NCI-H1092 (cell line): ENCODE measurements at regions not wholly inside any gene's neighbourhood (a gene's known extent, or its start where the extent isn't known, plus 50 kb on each side); places are given as distances from the start of the nearest gene placed in this dataset.

Source experiments
- DNase-seq: peaks from one replicate; lab custom pipeline; 2025; lab: John Stamatoyannopoulos, UW

- peak; percentile 84 for DNase-seq
These were observed 70.4 kb upstream of the BLCAP start for GRCh38 chr20:37598100-37598543.

- peak; percentile 33 for DNase-seq
These were observed 69.3 kb upstream of the BLCAP start for GRCh38 chr20:37596890-37597536.

DNA sequence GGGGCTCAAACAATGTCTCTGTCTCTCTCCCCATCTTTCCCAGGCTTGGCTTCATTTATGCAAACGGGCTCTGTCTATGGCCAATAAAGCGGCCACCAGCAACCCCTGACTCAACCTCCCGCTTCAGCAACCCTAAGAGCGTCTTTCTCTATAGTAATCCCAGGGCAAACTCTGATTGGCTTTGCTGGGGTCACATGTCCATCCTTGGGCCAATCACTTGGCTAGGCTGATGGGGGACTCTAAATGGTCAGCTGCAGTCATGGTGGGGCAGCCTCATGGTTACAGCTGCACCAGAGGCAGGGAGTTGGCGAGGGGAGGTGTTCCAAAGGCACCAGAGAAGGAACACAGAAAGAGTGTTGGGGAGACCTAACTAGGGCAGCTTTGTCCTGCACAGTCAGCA is 68.5 kb upstream of the BLCAP start:
- DNase-seq: no peak

DNA sequence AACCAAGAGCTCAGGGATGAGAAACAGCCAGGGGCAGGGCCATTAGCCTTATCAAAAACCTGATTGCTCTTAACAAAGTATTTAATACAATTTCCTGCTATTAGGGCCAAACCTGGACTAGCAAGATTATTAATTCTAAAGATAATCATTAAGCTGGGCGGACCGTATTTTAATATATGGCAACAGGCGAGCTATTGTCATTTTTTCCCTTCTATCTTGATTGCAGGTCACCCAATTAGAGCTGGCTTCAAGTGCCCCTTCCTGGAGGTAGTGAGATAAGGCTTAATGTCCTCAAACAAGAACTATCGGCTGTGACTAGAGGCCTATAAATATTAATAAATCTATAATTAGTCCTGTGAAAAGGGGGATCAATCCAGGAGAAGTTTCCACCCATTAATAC is 66.0 kb upstream of the BLCAP start:
- DNase-seq: no peak

- no peak for DNase-seq
These were observed 63.3 kb upstream of the BLCAP start for GRCh38 chr20:37590938-37591490.

GRCh38 chr20:37586078-37586477 is 58.4 kb upstream of the BLCAP start:
- DNase-seq: no peak

GRCh38 chr20:37584238-37584807 is 56.6 kb upstream of the BLCAP start:
- DNase-seq: no peak

GRCh38 chr20:37581246-37581645 is 53.6 kb upstream of the BLCAP start:
- no peak for DNase-seq

GRCh38 chr20:37580069-37580468 is 52.4 kb upstream of the BLCAP start:
- no peak for DNase-seq

DNA sequence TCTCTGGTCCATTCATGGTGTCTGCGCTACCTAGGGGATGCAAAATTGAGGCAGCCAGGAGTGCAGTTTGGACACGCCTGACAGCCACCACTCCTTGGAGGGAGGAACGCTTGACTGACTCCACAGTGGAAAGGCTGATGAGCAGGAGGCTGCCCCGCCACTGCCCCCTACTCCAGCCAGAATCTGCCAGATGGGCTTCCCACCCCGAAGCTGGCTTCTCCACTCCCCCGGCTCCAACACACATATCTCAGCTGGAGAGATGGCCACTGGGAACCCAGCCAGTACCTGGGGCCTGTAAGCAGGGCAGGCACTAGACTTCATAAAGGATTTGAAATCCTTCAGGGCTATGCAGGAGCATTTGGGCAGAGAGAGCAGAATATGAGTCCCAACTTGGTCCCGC is 51.4 kb upstream of the BLCAP start:
- peak; percentile 51 for DNase-seq

DNA sequence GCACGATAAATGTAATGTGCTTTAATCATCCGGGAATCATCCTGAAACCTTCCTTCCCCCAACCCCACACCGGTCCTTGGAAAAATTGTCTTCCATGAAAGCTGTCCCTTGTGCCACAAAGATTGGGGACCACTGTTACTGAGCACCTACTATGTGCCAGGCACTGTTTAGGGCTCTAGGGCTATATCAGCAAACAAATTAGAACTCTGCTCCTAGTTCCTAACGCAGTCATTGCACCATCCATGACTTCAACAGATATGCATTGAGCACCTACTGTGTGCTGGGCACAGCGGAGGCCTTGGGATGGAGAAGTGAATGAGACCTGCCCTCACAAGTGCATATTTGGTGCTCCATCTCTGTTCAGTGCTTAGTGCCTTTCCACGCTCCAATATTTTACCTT is 50.3 kb upstream of the BLCAP start:
- no peak for DNase-seq
